IPS DF 6.9 (cell line): ENCODE measurements at regions not wholly inside any gene's neighbourhood (a gene's known extent, or its start where the extent isn't known, plus 50 kb on each side); places are given as distances from the start of the nearest gene placed in this dataset.
"Not testable (repeated sequence)": the region's sequence is repeated elsewhere in the genome, so short reads cannot be mapped to it uniquely, and the experiment has no call there.

Experiments
- DNase-seq: peaks from one replicate; pipeline ENCODE4 v3.0.0-alpha.2; 2013; ENCODE audit warnings: low read depth, low spot score
- H3K27ac ChIP-seq: one replicate; pipeline ENCODE4 v1.5.1; 2013; ENCODE audit warnings: low read length, control low read depth
- H3K27me3 ChIP-seq: 2 replicates; pipeline ENCODE4 v1.6.1; 2013; ENCODE audit warnings: mild to moderate bottlenecking, low read length; ENCODE audit not compliant: control insufficient read depth, insufficient read depth
- H3K36me3 ChIP-seq: 2 replicates; pipeline ENCODE4 v1.6.1; 2013; ENCODE audit warnings: low read length; ENCODE audit not compliant: control insufficient read depth, insufficient read depth
- H3K4me1 ChIP-seq: 2 replicates; pipeline ENCODE4 v1.6.1; 2013; ENCODE audit warnings: low read length; ENCODE audit not compliant: control insufficient read depth, insufficient read depth
- H3K4me3 ChIP-seq: 2 replicates; pipeline ENCODE4 v1.5.1; 2013; ENCODE audit warnings: mild to moderate bottlenecking, low read length
- H3K9me3 ChIP-seq: 2 replicates; pipeline ENCODE4 v1.6.1; 2013; ENCODE audit warnings: low read length, inconsistent platforms; ENCODE audit not compliant: control insufficient read depth, insufficient read depth
- WGBS: extraction: QIAGEN DNeasy Blood & Tissue Kit; methylation state at CpG from one replicate; pipeline ENCODE4 v1.1.7; 2013; ENCODE audit warnings: mixed read lengths, missing lambda C conversion rate; ENCODE audit not compliant: insufficient read length, insufficient coverage; 5-methylcytosine and 5-hydroxymethylcytosine counted together

GRCh38 chr3:187518616-187519015, 150.4 kb downstream of the RTP4 start:
- H3K27me3 ChIP-seq = no peaks in the 10 kb centered on the region
- no peak overlapping the region for H3K4me3 ChIP-seq
- no CpG with 5 or more reads among the region's 3 CpGs for WGBS
- peaks cover 1% of the 10 kb centered on the region; the same call in 1 of the 2 replicates for H3K4me1 ChIP-seq
- H3K27ac ChIP-seq = no peak overlapping the region
- no peaks in the 10 kb centered on the region for H3K36me3 ChIP-seq
- H3K9me3 ChIP-seq = no peaks in the 10 kb centered on the region; the same call in 1 of the 2 replicates
- DNase-seq = no peak

GRCh38 chr3:187518207-187518606, 150.0 kb downstream of the RTP4 start:
- H3K36me3 ChIP-seq = no peaks in the 10 kb centered on the region
- peaks cover 1% of the 10 kb centered on the region; the same call in 1 of the 2 replicates for H3K4me1 ChIP-seq
- H3K4me3 ChIP-seq = no peak overlapping the region
- no peak overlapping the region for H3K27ac ChIP-seq
- H3K27me3 ChIP-seq = no peaks in the 10 kb centered on the region
- no peak for DNase-seq
- no CpG with 5 or more reads among the region's 2 CpGs for WGBS
- peaks cover under 1% of the 10 kb centered on the region for H3K9me3 ChIP-seq

GRCh38 chr3:187516446-187517185, 148.4 kb downstream of the RTP4 start:
- Histone ChIP-seq H3K36me3 (no peaks in the 10 kb centered on the region), H3K9me3 (peaks cover 1% of the 10 kb centered on the region)
- no CpG with 5 or more reads among the region's 8 CpGs for WGBS

GRCh38 chr3:187507905-187508304, 139.7 kb downstream of the RTP4 start:
- Histone ChIP-seq H3K36me3 (no peaks in the 10 kb centered on the region), H3K27ac (no peak overlapping the region), H3K27me3 (no peaks in the 10 kb centered on the region), H3K4me1 (peaks cover 1% of the 10 kb centered on the region; the same call in 1 of the 2 replicates), H3K4me3 (no peak overlapping the region), H3K9me3 (0 out of 2 replicates have a peak, but pooled peaks cover 1% of the 10 kb centered on the region)
- no peak for DNase-seq
- WGBS = no CpG with 5 or more reads among the region's 5 CpGs

More at GRCh38 chr3:187516446-187517185, 148.4 kb downstream of the RTP4 start:
- H3K4me1 ChIP-seq = peaks cover 1% of the 10 kb centered on the region; the same call in 1 of the 2 replicates
- H3K27ac ChIP-seq = no peak overlapping the region
- H3K27me3 ChIP-seq = no peaks in the 10 kb centered on the region
- DNase-seq = no peak
- H3K4me3 ChIP-seq = no peak overlapping the region

- Histone ChIP-seq H3K36me3 (no peaks in the 10 kb centered on the region), H3K4me3 (no peak overlapping the region), H3K4me1 (peaks cover 1% of the 10 kb centered on the region; the same call in 1 of the 2 replicates), H3K27ac (no peak overlapping the region), H3K27me3 (no peaks in the 10 kb centered on the region), H3K9me3 (0 out of 2 replicates have a peak, but pooled peaks cover 1% of the 10 kb centered on the region)
- no peak for DNase-seq
- WGBS = no CpG with 5 or more reads among the region's 1 CpG
These were observed 139.1 kb downstream of the RTP4 start for GRCh38 chr3:187507266-187507665.

- DNase-seq = no peak
- WGBS = no CpG with 5 or more reads among the region's 3 CpGs
- H3K9me3 ChIP-seq = 0 out of 2 replicates have a peak, but pooled peaks cover 1% of the 10 kb centered on the region
These were observed 136.2 kb downstream of the RTP4 start for GRCh38 chr3:187504435-187504834.

GRCh38 chr3:187498211-187498724, 130.1 kb downstream of the RTP4 start:
- Histone ChIP-seq H3K27ac (no peak overlapping the region), H3K27me3 (no peaks in the 10 kb centered on the region), H3K36me3 (no peaks in the 10 kb centered on the region), H3K9me3 (no peaks in the 10 kb centered on the region), H3K4me1 (no peaks in the 10 kb centered on the region), H3K4me3 (no peak overlapping the region)
- WGBS = no CpG with 5 or more reads among the region's 3 CpGs
- DNase-seq = no peak

More at GRCh38 chr3:187504435-187504834, 136.2 kb downstream of the RTP4 start:
- Histone ChIP-seq H3K4me1 (peaks cover 1% of the 10 kb centered on the region; the same call in 1 of the 2 replicates), H3K4me3 (no peak overlapping the region), H3K27ac (no peak overlapping the region), H3K36me3 (no peaks in the 10 kb centered on the region), H3K27me3 (no peaks in the 10 kb centered on the region)

GRCh38 chr3:187497052-187497451, 128.9 kb downstream of the RTP4 start:
- no peak for DNase-seq
- Histone ChIP-seq H3K4me3 (no peak overlapping the region), H3K27ac (no peak overlapping the region), H3K36me3 (no peaks in the 10 kb centered on the region), H3K4me1 (no peaks in the 10 kb centered on the region), H3K27me3 (no peaks in the 10 kb centered on the region), H3K9me3 (no peaks in the 10 kb centered on the region)
- WGBS = no CpG with 5 or more reads among the region's 1 CpG

GRCh38 chr3:187494056-187494455, 125.9 kb downstream of the RTP4 start:
- H3K4me1 ChIP-seq, H3K27ac ChIP-seq, H3K4me3 ChIP-seq, H3K9me3 ChIP-seq, H3K36me3 ChIP-seq, DNase-seq, H3K27me3 ChIP-seq: not testable (repeated sequence)
- WGBS = no CpG with 5 or more reads among the region's 3 CpGs

GRCh38 chr3:187491371-187491770, 123.2 kb downstream of the RTP4 start:
- Histone ChIP-seq H3K4me1 (no peaks in the 10 kb centered on the region), H3K27ac (no peak overlapping the region), H3K27me3 (no peaks in the 10 kb centered on the region), H3K9me3 (no peaks in the 10 kb centered on the region), H3K4me3 (no peak overlapping the region), H3K36me3 (no peaks in the 10 kb centered on the region)
- DNase-seq = no peak
- no CpG with 5 or more reads among the region's 2 CpGs for WGBS
